Thyroid gland (tissue), 4 donors: ENCODE measurements at regions not wholly inside any gene's neighbourhood (a gene's known extent, or its start where the extent isn't known, plus 50 kb on each side); places are given as distances from the start of the nearest gene placed in this dataset.

ENCODE experiments used
- CTCF ChIP-seq, 6 experiments: fragments of 200-600 bp in 3 of 6; fragments of 450-650 bp in 3 of 6; sonication (generic) in 3 of 6; IDR thresholded peaks; one replicate each; pipeline ENCODE4 v1.5.1; 2016 to 2019; ENCODE audit warnings: antibody characterized with exemption in 6 of 6, mild to moderate bottlenecking in 2 of 6, inconsistent platforms in 1 of 6, moderate library complexity in 1 of 6
- POLR2A ChIP-seq, 2 donors: fragments of 450-650 bp; IDR thresholded peaks; one replicate each; pipeline ENCODE4 v1.6.1; 2017; ENCODE audit warnings: antibody characterized with exemption in 2 of 2, mild to moderate bottlenecking in 2 of 2, moderate library complexity in 1 of 2

GRCh38 chr4:157775971-157776370 is 396.9 kb downstream of the GASK1B start:
- TF ChIP-seq CTCF (IDR thresholded peaks at IDR 0.05) (no peak), POLR2A (IDR thresholded peaks at IDR 0.05) (no peak)
